ENCODE measurements at regions not wholly inside any gene's neighbourhood (a gene's known extent, or its start where the extent isn't known, plus 50 kb on each side); places are given as distances from the start of the nearest gene placed in this dataset.

- TF ChIP-seq CTCF (IDR thresholded peaks at IDR 0.05) = no peak
- TF ChIP-seq POLR2A (IDR thresholded peaks at IDR 0.05) = no peak
Observed at GRCh38 chr4:53764761-53765490, 173.6 kb upstream of the LNX1 start.
